ENCODE measurements at regions not wholly inside any gene's neighbourhood (a gene's known extent, or its start where the extent isn't known, plus 50 kb on each side); places are given as distances from the start of the nearest gene placed in this dataset.
"Not testable (repeated sequence)": the region's sequence is repeated elsewhere in the genome, so short reads cannot be mapped to it uniquely, and the experiment has no call there.

- DNase-seq: no peak
These were observed 288.5 kb upstream of the POT1 start for GRCh38 chr7:125218076-125218475.

GRCh38 chr7:125201002-125201401, 271.4 kb upstream of the POT1 start:
- DNase-seq: no peak

- DNase-seq: no peak
These were observed 268.2 kb upstream of the POT1 start for GRCh38 chr7:125197731-125198393.

GRCh38 chr7:125195156-125195555, 265.5 kb upstream of the POT1 start:
- no peak for DNase-seq

- no peak for DNase-seq
These were observed 263.6 kb upstream of the POT1 start for GRCh38 chr7:125193263-125193662.

GRCh38 chr7:125184801-125185200, 255.2 kb upstream of the POT1 start:
- no peak for DNase-seq

GRCh38 chr7:125181569-125182267, 252.1 kb upstream of the POT1 start:
- not testable (repeated sequence) for DNase-seq

GRCh38 chr7:125173571-125173970, 243.9 kb upstream of the POT1 start:
- DNase-seq: no peak

GRCh38 chr7:125169088-125169487, 239.5 kb upstream of the POT1 start:
- no peak for DNase-seq

- no peak for DNase-seq
These were observed 225.3 kb upstream of the POT1 start for GRCh38 chr7:125154930-125155329.

GRCh38 chr7:125149151-125149550, 219.5 kb upstream of the POT1 start:
- DNase-seq: no peak

- no peak for DNase-seq
These were observed 217.4 kb upstream of the POT1 start for GRCh38 chr7:125147047-125147446.

- DNase-seq: no peak
These were observed 207.3 kb upstream of the POT1 start for GRCh38 chr7:125136755-125137532.

- DNase-seq: no peak
These were observed 206.7 kb upstream of the POT1 start for GRCh38 chr7:125136341-125136740.

- no peak for DNase-seq
These were observed 200.5 kb upstream of the POT1 start for GRCh38 chr7:125130173-125130572.

- no peak for DNase-seq
These were observed 197.7 kb upstream of the POT1 start for GRCh38 chr7:125127304-125127703.

GRCh38 chr7:125126376-125126775, 196.8 kb upstream of the POT1 start:
- no peak for DNase-seq

GRCh38 chr7:125125315-125125714, 195.7 kb upstream of the POT1 start:
- DNase-seq: no peak

GRCh38 chr7:125122173-125122572, 192.5 kb upstream of the POT1 start:
- peak; percentile 40 for DNase-seq

GRCh38 chr7:125119559-125120115, 190.0 kb upstream of the POT1 start:
- DNase-seq: no peak

- DNase-seq: no peak
These were observed 188.8 kb upstream of the POT1 start for GRCh38 chr7:125118444-125118843.

GRCh38 chr7:125112850-125113249, 183.2 kb upstream of the POT1 start:
- DNase-seq: no peak

- no peak for DNase-seq
These were observed 169.9 kb upstream of the POT1 start for GRCh38 chr7:125099519-125099918.
